ENCODE measurements at regions not wholly inside any gene's neighbourhood (a gene's known extent, or its start where the extent isn't known, plus 50 kb on each side); places are given as distances from the start of the nearest gene placed in this dataset.

- DNase-seq (ENCODE audit: low read depth): no peak
- TF ChIP-seq CTCF (IDR thresholded peaks at IDR 0.05; ENCODE audit: insufficient read depth, low read depth, low read length, missing control alignments): no peak
- no peak overlapping the region for H3K4me3 ChIP-seq (ENCODE audit: low read depth, low read length)
Measured at GRCh38 chr4:152206185-152206584, 329.7 kb downstream of the FBXW7 start.

GRCh38 chr4:152202415-152202814, 333.5 kb downstream of the FBXW7 start:
- no peak for TF ChIP-seq CTCF (IDR thresholded peaks at IDR 0.05; ENCODE audit: insufficient read depth, low read depth, low read length, missing control alignments)
- DNase-seq (ENCODE audit: low read depth): no peak
- no peak overlapping the region for H3K4me3 ChIP-seq (ENCODE audit: low read depth, low read length)

- no peak for TF ChIP-seq CTCF (IDR thresholded peaks at IDR 0.05; ENCODE audit: insufficient read depth, low read depth, low read length, missing control alignments)
- DNase-seq (ENCODE audit: low read depth): no peak
- no peak overlapping the region for H3K4me3 ChIP-seq (ENCODE audit: low read depth, low read length)
Measured at GRCh38 chr4:152200511-152201333, 335.2 kb downstream of the FBXW7 start.

- DNase-seq (ENCODE audit: low read depth): no peak
- H3K4me3 ChIP-seq (ENCODE audit: low read depth, low read length): no peak overlapping the region
- TF ChIP-seq CTCF (IDR thresholded peaks at IDR 0.05; ENCODE audit: insufficient read depth, low read depth, low read length, missing control alignments): no peak
Measured at GRCh38 chr4:152197211-152197610, 338.7 kb downstream of the FBXW7 start.

- no peak for DNase-seq (ENCODE audit: low read depth)
- no peak overlapping the region for H3K4me3 ChIP-seq (ENCODE audit: low read depth, low read length)
- TF ChIP-seq CTCF (IDR thresholded peaks at IDR 0.05; ENCODE audit: insufficient read depth, low read depth, low read length, missing control alignments): no peak
Measured at GRCh38 chr4:152195888-152196287, 340.0 kb downstream of the FBXW7 start.

- no peak overlapping the region for H3K4me3 ChIP-seq (ENCODE audit: low read depth, low read length)
- no peak for TF ChIP-seq CTCF (IDR thresholded peaks at IDR 0.05; ENCODE audit: insufficient read depth, low read depth, low read length, missing control alignments)
- DNase-seq (ENCODE audit: low read depth): no peak
Measured at GRCh38 chr4:152193059-152193458, 342.8 kb downstream of the FBXW7 start.

GRCh38 chr4:152190907-152191306, 345.0 kb downstream of the FBXW7 start:
- no peak for DNase-seq (ENCODE audit: low read depth)
- no peak for TF ChIP-seq CTCF (IDR thresholded peaks at IDR 0.05; ENCODE audit: insufficient read depth, low read depth, low read length, missing control alignments)

More at GRCh38 chr4:152190907-152191306, 345.0 kb downstream of the FBXW7 start:
- no peak overlapping the region for H3K4me3 ChIP-seq (ENCODE audit: low read depth, low read length)
